Activated naive CD4-positive, alpha-beta T cell treated with anti-CD3 and anti-CD28 coated beads, Interleukin-2, amount 50 U/mL, for 72 hours (primary cell): ENCODE measurements at regions not wholly inside any gene's neighbourhood (a gene's known extent, or its start where the extent isn't known, plus 50 kb on each side); places are given as distances from the start of the nearest gene placed in this dataset.

Experiments used
- ATAC-seq, 2 donors: fragments of 150-1000 bp; cut with Tn5 transposase; 2 replicates each; pipeline ENCODE4 v1.10.0; 2021; ENCODE audit warnings: mild to moderate bottlenecking in 2 of 2, moderate library complexity in 2 of 2
- DNase-seq, 2 donors: peaks; one replicate each; pipeline ENCODE4 v3.0.0; 2021 to 2022; ENCODE audit warnings: low spot score in 2 of 2
- H3K27ac Mint-ChIP-seq, 2 donors: one replicate each; pipeline ENCODE4 v1.8.0; 2022; ENCODE audit warnings: mild to moderate bottlenecking in 2 of 2, mixed read lengths in 2 of 2
- H3K36me3 Mint-ChIP-seq, 2 donors: one replicate each; pipeline ENCODE4 v1.8.0; 2022; ENCODE audit warnings: mixed read lengths in 2 of 2
- H3K9me3 Mint-ChIP-seq, 2 donors: one replicate each; pipeline ENCODE4 v1.8.0; 2022; ENCODE audit warnings: mixed read lengths in 2 of 2

- peaks cover 0 to 6% of the 10 kb centered on the region in 2 donors for H3K9me3 Mint-ChIP-seq
- H3K27ac Mint-ChIP-seq, result no peak overlapping the region
- DNase-seq (no peak), ATAC-seq (no peak)
- H3K36me3 Mint-ChIP-seq, result no peaks in the 10 kb centered on the region
Measured at GRCh38 chr5:98986587-98986986, 57.8 kb upstream of the CHD1 start.

- Mint-ChIP-seq H3K36me3 (no peaks in the 10 kb centered on the region), H3K27ac (no peak overlapping the region), H3K9me3 (no peaks in the 10 kb centered on the region)
- DNase-seq (no peak), ATAC-seq (no peak)
Measured at GRCh38 chr5:98982880-98983279, 54.1 kb upstream of the CHD1 start.
